PC-3 (cell line): ENCODE measurements at regions not wholly inside any gene's neighbourhood (a gene's known extent, or its start where the extent isn't known, plus 50 kb on each side); places are given as distances from the start of the nearest gene placed in this dataset.

Source experiments
- ATAC-seq: fragments of 200-7000 bp; cut with Tn5 transposase; 2 replicates; pipeline ENCODE4 v1.9.1; 2020; ENCODE audit warnings: mild to moderate bottlenecking, moderate library complexity
- BruUV-seq: library from RNA; stranded (reverse); fragments of 400-500 nt; replicated peaks from 2 replicates; lab custom pipeline; 2021; lab: Mats Ljungman, UMichigan
- CTCF ChIA-PET: fragments of 300-600 bp; sonication (Branson Sonifier 250); formaldehyde crosslinking; loops from one replicate; lab custom pipeline; 2022; ENCODE audit warnings: antibody characterized with exemption; lab: Charles Lee
- POLR2A ChIA-PET: fragments of 300-600 bp; sonication (Branson Sonifier 250); formaldehyde crosslinking; loops from one replicate; lab custom pipeline; 2022; ENCODE audit warnings: antibody characterized with exemption; ENCODE audit not compliant: unreplicated experiment; lab: Charles Lee
- DNase-seq: peaks from one replicate; pipeline ENCODE4 v3.0.0-alpha.2; 2015
- H2AFZ ChIP-seq: fragments of 300-600 bp; sonication (generic); 2 replicates; pipeline ENCODE4 v1.6.0; 2016; ENCODE audit warnings: antibody characterized with exemption, low read length
- H3F3A ChIP-seq: fragments of 300-600 bp; sonication (generic); one replicate; pipeline ENCODE4 v1.6.0; 2017; ENCODE audit warnings: antibody characterized with exemption, low read length, control low read depth, mild to moderate bottlenecking; ENCODE audit not compliant: unreplicated experiment
- H3K27ac ChIP-seq: fragments of 300-600 bp; sonication (generic); 2 replicates; pipeline ENCODE4 v1.5.1; 2016; ENCODE audit warnings: mild to moderate bottlenecking, low read length
- H3K27me3 ChIP-seq: fragments of 300-600 bp; sonication (generic); 2 replicates; pipeline ENCODE4 v1.6.1; 2016; ENCODE audit warnings: low read length, mixed read lengths
- H3K36me3 ChIP-seq: fragments of 300-600 bp; sonication (generic); 2 replicates; pipeline ENCODE4 v1.6.1; 2016; ENCODE audit warnings: low read depth, mixed run types, low read length, mixed read lengths
- H3K4me1 ChIP-seq: fragments of 300-600 bp; sonication (generic); 2 replicates; pipeline ENCODE4 v1.5.1; 2016; ENCODE audit warnings: low read length; ENCODE audit not compliant: insufficient read depth
- H3K4me2 ChIP-seq: fragments of 300-600 bp; sonication (generic); 2 replicates; pipeline ENCODE4 v1.6.0; 2016; ENCODE audit warnings: low read length
- H3K4me3 ChIP-seq: fragments of 300-600 bp; sonication (generic); 2 replicates; pipeline ENCODE4 v1.5.1; 2016; ENCODE audit warnings: mild to moderate bottlenecking, low read length, mixed read lengths
- H3K79me2 ChIP-seq: fragments of 300-600 bp; sonication (generic); 2 replicates; pipeline ENCODE4 v1.6.1; 2017; ENCODE audit warnings: low read length, mixed read lengths
- H3K9ac ChIP-seq: fragments of 300-600 bp; sonication (generic); 2 replicates; pipeline ENCODE4 v1.6.0; 2016; ENCODE audit warnings: mild to moderate bottlenecking, low read length
- H3K9me2 ChIP-seq: fragments of 300-600 bp; sonication (generic); replicated peaks from 2 replicates; pipeline ENCODE4 v1.6.1; 2016; ENCODE audit warnings: mixed run types, low read length, mixed read lengths
- H3K9me3 ChIP-seq: fragments of 300-600 bp; sonication (generic); 2 replicates; pipeline ENCODE4 v1.6.1; 2016; ENCODE audit warnings: low read length, mixed read lengths
- H4K20me1 ChIP-seq: fragments of 300-600 bp; sonication (generic); 2 replicates; pipeline ENCODE4 v1.6.1; 2016; ENCODE audit warnings: low read length, mixed read lengths
- CTCF ChIP-seq: fragments of 300-600 bp; sonication (generic); conservative IDR thresholded peaks from 2 replicates; pipeline ENCODE4 v1.5.1; 2017; ENCODE audit warnings: antibody characterized with exemption, low read depth, mild to moderate bottlenecking, low read length
- EZH2 ChIP-seq: fragments of 300-600 bp; sonication (generic); IDR thresholded peaks from one replicate; pipeline ENCODE4 v1.6.1; 2017; ENCODE audit warnings: antibody characterized with exemption, mild to moderate bottlenecking, low read length; ENCODE audit not compliant: unreplicated experiment
- EZH2phosphoT487 ChIP-seq: fragments of 300-600 bp; sonication (generic); IDR thresholded peaks from 2 replicates; pipeline ENCODE4 v1.6.1; 2018; ENCODE audit warnings: mild to moderate bottlenecking, antibody characterized with exemption, low read length, borderline replicate concordance
- intact Hi-C: fragments of 100-400 bp; cut with micrococcal nuclease; formaldehyde crosslinking; loops from 2 replicates; pipeline ENCODE4 v1.9.0; 2023

- intact Hi-C loops, result no loop called here
- Histone ChIP-seq H3F3A (no peaks in the 10 kb centered on the region), H3K79me2 (no peaks in the 10 kb centered on the region), H3K4me3 (no peak overlapping the region), H3K4me1 (no peaks in the 10 kb centered on the region), H3K9me3 (no peaks in the 10 kb centered on the region), H3K4me2 (no peak overlapping the region), H3K9ac (no peak overlapping the region), H3K9me2 (no peaks in the 10 kb centered on the region), H4K20me1 (no peaks in the 10 kb centered on the region), H3K27me3 (no peaks in the 10 kb centered on the region), H2AFZ (no peak overlapping the region), H3K36me3 (no peaks in the 10 kb centered on the region), H3K27ac (no peak overlapping the region)
- ATAC-seq, result no peak
- DNase-seq, result no peak
- POLR2A ChIA-PET, result no interaction called here
- no TSS peak for BruUV-seq
- CTCF ChIA-PET, result no interaction called here
- TF ChIP-seq CTCF, result no peak
- TF ChIP-seq EZH2, result no peak
- no peak for TF ChIP-seq EZH2phosphoT487
Measured at GRCh38 chr13:23947893-23948292, 50.6 kb upstream of the C1QTNF9B start.

GRCh38 chr13:23949200-23949599, 51.9 kb upstream of the C1QTNF9B start:
- H3K9me2 ChIP-seq, result no peaks in the 10 kb centered on the region
- H3K27ac ChIP-seq, result no peak overlapping the region
- H3K4me3 ChIP-seq, result no peak overlapping the region
- ATAC-seq (no peak), DNase-seq (no peak)
- no peaks in the 10 kb centered on the region for H3K4me1 ChIP-seq
- no peaks in the 10 kb centered on the region for H3K9me3 ChIP-seq
- H3K9ac ChIP-seq, result no peak overlapping the region
- no peaks in the 10 kb centered on the region for H3F3A ChIP-seq
- CTCF ChIA-PET, result no interaction called here
- H4K20me1 ChIP-seq, result no peaks in the 10 kb centered on the region
- no TSS peak for BruUV-seq
- H3K4me2 ChIP-seq, result no peak overlapping the region
- H3K36me3 ChIP-seq, result no peaks in the 10 kb centered on the region
- intact Hi-C loops, result no loop called here
- no peak overlapping the region for H2AFZ ChIP-seq
- no peaks in the 10 kb centered on the region for H3K27me3 ChIP-seq
- POLR2A ChIA-PET, result no interaction called here
- TF ChIP-seq EZH2 (no peak), CTCF (no peak), EZH2phosphoT487 (no peak)
- no peaks in the 10 kb centered on the region for H3K79me2 ChIP-seq

- Histone ChIP-seq H3K9me2 (no peaks in the 10 kb centered on the region), H3K4me2 (no peak overlapping the region), H3K4me3 (no peak overlapping the region), H4K20me1 (no peaks in the 10 kb centered on the region), H2AFZ (no peak overlapping the region), H3K9ac (no peak overlapping the region), H3K36me3 (no peaks in the 10 kb centered on the region), H3F3A (no peaks in the 10 kb centered on the region), H3K9me3 (no peaks in the 10 kb centered on the region), H3K27me3 (no peaks in the 10 kb centered on the region), H3K27ac (no peak overlapping the region), H3K4me1 (no peaks in the 10 kb centered on the region), H3K79me2 (no peaks in the 10 kb centered on the region)
- CTCF ChIA-PET, result no interaction called here
- ATAC-seq (no peak), DNase-seq (no peak)
- intact Hi-C loops, result no loop called here
- no TSS peak for BruUV-seq
- TF ChIP-seq EZH2, result no peak
- TF ChIP-seq CTCF, result no peak
- no peak for TF ChIP-seq EZH2phosphoT487
- POLR2A ChIA-PET, result no interaction called here
Measured at GRCh38 chr13:23949736-23950135, 52.4 kb upstream of the C1QTNF9B start.
